ENCODE measurements at regions not wholly inside any gene's neighbourhood (a gene's known extent, or its start where the extent isn't known, plus 50 kb on each side); places are given as distances from the start of the nearest gene placed in this dataset.
"Not testable (repeated sequence)": the region's sequence is repeated elsewhere in the genome, so short reads cannot be mapped to it uniquely, and the experiment has no call there.

DNA sequence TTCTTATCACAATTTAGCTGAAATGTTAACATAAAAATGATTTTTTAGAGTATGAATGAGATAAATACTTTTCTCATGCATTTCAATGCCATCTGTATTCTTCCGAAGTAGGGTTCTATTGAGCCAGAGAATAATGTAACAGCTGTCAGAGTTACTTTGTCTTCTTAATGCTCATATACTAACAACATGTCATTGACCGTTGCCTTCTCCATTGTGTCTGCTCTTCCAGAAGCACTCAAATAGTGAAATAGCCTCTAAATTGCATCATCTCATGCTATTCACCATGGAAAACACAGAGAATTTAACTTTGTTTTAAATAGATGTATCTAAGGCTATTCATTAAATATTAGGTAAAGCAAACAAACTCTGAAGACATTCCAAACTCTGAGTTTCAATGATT, 1875.9 kb upstream of the CDH9 start:
- H3K27ac ChIP-seq, result no peak overlapping the region

DNA sequence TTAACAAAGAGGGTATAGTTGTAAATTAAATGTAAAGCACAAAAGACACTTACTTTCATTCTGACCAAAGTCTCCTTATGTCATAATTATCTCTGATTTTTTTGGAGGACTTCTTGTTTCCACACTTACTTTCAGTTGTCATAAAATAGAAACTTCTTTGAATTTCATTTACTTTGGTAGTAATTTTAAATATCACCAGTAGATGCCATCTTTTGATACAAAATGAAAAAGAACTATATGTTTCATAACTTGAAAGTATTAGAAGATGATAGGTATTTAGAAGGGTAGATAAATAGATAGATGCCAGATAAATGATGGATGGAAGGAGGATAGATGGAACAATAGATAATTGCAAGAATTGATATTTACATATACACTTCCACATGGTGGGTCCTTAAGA, 1865.3 kb upstream of the CDH9 start:
- Histone ChIP-seq H3K4me3 (no peak overlapping the region), H3K27ac (no peak overlapping the region)

More for the DNA sequence above, 1875.9 kb upstream of the CDH9 start:
- no peak overlapping the region for H3K4me3 ChIP-seq

DNA sequence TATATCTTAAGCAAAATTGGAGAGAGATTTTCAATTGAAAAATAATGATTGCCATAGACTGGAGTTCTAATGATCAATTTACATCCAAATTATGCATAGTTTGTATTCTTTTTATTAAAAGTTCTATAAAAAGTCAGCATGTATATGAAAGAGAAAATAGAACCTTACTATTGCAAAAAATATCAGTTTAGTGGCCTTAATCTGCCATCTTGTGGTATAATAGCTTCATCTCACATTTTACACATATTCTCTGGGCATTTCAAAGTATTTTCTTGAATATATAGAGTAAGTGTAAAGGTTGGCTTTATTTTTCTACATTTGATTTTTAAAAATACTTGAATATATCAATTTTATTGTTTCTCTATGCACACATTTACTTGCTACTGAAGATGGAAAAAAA, 1858.6 kb upstream of the CDH9 start:
- Histone ChIP-seq H3K4me3 (no peak overlapping the region), H3K27ac (no peak overlapping the region)

DNA sequence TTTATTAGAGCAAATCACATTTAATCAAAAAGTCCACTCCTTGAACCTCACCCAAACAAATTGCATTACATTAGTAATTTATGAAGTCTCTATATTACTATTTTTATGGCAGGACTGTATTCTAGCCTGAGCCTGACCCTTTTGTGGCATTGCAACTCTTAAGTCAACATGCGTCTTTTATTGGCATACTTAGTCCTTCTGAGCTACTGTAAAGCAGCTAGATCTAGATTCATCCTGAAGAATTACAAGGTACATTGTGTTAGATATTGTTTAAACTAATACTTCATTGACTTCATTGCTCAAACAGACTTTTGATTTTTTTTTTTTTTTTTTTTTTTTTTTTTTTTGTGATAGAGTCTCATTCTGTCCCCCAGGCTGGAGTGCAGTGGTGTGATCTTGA, 1842.5 kb upstream of the CDH9 start:
- H3K4me3 ChIP-seq, result no peak overlapping the region
- H3K27ac ChIP-seq, result no peak overlapping the region

DNA sequence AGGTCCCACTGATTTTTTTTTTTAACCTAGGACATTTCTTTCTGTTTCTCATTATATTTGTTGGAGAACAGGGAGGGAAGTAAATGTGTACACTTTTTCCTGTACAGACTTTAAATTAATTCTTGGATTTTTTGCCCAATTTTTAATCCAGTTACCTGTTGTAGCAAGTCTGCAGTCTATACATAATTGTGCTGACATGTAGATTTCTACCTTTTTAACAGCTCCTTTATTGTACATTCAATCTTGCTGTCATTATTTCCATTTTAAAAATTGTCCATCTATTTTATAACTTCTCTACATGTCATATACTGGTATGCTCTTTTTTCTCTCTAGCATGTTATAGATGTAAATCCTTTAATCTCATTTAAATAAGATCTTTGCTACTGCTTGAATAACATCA, 1838.7 kb upstream of the CDH9 start:
- no peak overlapping the region for H3K27ac ChIP-seq
- H3K4me3 ChIP-seq, result no peak overlapping the region

DNA sequence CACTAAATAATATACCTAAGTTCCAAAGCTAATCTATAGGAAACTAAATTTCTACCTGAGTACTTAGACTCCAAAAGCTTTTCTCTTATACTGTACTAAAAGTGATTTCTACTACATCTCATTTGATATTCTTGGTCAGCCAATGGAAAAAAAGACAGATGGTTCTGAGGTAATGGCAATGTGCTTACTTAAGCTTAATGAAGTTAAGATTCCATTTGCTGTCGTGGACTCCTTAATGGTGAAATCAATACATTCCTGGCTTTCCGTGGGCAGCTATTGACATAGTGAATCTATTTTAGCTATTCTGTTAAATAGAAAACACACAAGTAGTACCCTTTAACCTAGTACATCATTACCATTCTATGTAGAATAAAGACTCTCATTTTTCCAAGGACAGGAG, 1825.6 kb upstream of the CDH9 start:
- Histone ChIP-seq H3K27ac (no peak overlapping the region), H3K4me3 (no peak overlapping the region)

DNA sequence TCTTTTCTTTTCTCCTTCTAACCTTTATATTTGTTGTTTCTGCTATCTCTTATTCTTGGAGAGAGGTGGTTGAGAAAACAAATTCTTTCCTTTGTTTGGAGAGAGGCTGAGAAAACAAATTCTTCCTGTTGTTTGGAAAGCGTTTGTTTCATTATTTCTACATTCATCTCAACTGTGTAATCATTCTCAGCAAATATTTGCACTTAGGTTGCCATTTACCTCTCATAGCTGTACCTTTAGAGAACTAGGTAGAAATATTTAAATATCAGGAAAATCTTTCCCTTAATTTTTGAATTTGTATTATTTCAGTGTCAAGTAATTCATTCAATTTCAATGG, 1824.4 kb upstream of the CDH9 start:
- Histone ChIP-seq H3K27ac (no peak overlapping the region), H3K4me3 (no peak overlapping the region)

DNA sequence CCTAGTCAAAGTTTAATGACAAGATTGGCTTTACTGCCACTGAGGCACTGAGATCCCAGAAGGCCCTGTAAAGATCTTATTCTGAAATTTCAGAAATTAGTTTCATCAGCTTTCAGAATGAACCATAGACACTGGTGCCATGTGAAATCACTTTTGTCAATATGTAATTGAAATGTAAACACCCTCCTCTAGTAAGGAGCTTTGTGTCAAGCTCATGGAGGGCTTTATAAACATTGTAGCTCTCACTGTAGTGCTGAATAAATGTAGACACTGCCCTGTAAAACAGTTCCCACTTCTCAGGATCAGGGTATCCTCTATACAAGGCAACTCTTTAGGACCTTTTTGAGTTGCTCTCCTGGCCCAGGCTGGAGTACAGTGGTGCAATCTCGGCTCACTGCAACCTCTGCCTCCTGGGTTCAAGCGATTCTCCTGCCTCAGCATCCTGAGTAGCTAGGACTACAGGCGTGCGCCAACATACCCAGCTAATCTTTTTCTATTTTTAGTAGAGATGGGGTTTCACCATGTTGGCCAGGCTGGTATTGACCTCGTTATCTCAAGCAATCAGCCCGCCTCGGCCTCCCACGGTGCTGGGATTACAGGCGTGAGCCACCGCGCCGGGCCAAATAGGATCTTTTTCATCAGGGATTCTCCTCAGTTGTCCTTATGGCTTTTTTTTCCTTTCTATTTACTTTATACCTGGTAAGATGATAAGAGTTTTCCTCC, 1823.9 kb upstream of the CDH9 start:
- Histone ChIP-seq H3K4me3 (no peak overlapping the region), H3K27ac (no peak overlapping the region)

DNA sequence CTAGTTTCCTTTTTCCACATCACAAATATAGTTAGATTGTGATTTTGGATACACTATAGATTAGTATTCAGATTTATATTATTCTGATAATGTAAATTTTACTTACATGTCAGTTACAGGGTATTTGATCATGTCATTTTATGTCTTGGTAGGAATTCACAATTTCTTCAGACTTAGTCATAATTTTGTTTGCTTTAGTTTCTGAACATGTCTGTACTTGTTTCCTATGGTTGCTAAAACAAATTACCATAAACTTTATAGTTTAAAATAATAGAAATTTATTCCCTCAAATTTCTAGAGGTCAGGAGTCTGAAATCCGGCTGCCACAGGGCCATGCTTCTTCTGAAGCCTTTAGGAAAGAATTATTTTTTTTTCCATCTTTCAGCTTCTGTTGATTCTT, 1817.2 kb upstream of the CDH9 start:
- Histone ChIP-seq H3K27ac (no peak overlapping the region), H3K4me3 (no peak overlapping the region)

DNA sequence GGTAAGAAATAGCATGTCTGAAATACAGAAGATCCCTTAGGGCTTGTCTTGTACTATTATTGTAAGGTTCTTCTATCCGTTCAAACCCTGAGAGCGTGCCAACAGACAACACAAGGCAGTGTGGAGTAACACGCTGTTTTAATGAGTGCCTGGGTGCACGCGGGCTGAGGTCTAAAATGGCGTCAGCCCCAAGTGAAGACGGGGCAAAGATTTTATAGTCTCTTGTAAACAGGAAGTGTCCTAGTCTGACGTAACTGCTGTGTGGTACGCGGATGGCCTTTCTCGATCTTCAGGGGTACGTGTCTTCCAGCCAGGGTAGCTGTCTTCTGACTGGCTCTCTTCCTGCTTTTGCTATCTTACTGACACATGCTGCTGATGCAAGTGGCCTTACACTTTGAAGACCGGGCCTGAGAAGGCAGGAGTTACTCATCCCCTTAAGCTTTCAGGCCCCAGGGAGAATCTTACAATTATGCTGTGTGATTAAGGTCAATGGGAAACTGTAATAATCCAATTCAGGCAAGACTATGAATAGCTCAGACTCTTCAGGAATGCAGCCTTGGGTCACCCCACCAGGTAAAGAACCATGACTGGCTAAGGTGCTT, 1812.0 kb upstream of the CDH9 start:
- no peak overlapping the region for H3K4me3 ChIP-seq
- H3K27ac ChIP-seq, result no peak overlapping the region

DNA sequence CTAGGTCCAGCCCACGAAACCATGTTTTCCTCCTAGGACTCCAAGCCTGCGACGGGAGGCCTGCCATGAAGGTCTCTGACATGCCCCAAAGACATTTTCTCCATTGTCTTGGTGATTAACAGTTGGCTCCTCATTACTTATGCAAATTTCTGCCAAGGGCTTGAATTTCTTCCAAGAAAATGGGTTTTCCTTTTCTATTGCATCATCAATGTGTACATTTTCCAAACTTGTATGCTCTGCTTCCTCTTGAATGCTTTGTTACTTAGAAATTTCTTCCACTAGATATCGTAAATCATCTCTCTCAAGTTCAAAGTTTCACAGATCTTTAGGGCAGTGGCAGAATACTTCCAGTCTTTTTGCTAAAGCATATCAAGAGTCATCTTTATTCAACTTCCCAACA, 1792.7 kb upstream of the CDH9 start:
- Histone ChIP-seq H3K27ac (no peak overlapping the region), H3K4me3 (no peak overlapping the region)

DNA sequence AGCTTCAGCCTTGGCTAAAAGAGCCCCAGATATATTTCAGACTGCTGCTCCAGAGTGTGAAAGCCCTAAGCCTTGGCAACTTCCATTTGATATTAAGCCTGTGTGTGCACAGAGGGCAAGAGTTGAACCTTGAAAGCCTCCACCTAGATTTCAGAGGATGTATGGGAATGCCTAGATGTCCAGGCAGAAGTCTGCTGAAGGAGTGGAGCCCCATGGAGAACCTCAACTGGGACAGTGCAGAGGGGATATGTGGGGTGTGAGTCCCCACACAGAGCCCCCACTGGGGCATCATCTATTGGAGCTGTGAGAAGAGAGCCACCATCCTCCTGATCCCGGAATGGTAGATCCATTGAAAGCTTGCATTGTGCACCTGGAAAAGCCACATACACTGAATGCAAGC, 1784.8 kb upstream of the CDH9 start:
- H3K27ac ChIP-seq, result no peak overlapping the region
- no peak overlapping the region for H3K4me3 ChIP-seq

DNA sequence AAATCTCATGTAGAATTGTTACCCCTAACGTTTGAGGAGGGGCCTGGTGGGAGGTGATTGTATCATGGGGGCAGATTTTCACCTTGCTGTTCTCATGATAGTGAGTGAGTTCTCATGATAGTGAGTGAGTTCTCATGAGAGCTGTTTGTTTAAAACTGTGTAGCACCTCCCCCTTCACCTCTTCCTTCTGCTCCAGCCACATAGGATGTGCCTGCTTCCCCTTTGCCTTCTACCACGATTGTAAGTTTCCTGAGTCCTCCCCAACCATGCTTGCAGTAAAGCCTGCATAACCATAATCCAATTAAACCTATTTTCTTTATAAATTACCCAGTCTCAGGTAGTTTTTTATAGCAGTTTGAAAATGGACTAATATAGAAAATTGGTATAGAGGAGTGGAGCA, 1783.7 kb upstream of the CDH9 start:
- Histone ChIP-seq H3K4me3 (no peak overlapping the region), H3K27ac (no peak overlapping the region)

DNA sequence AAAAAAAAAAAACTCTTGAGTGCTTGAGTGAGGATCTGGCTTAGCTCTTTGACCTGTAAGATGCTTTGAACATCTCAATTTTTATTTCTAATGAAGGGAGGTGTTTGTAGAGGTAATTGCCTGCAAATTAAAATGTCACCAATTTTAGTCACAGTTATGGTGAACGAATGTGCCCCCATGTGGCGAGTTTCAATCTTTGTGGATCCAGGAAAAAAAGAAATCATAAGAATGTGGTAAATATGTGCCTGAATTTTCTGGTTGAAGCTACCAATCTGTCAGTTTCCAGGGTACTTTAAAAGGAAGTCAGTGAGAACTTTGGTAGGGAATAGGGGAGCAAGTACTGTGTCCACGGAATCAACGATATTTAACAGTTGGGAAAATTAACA, 1772.4 kb upstream of the CDH9 start:
- H3K4me3 ChIP-seq, result no peak overlapping the region
- H3K27ac ChIP-seq, result no peak overlapping the region

DNA sequence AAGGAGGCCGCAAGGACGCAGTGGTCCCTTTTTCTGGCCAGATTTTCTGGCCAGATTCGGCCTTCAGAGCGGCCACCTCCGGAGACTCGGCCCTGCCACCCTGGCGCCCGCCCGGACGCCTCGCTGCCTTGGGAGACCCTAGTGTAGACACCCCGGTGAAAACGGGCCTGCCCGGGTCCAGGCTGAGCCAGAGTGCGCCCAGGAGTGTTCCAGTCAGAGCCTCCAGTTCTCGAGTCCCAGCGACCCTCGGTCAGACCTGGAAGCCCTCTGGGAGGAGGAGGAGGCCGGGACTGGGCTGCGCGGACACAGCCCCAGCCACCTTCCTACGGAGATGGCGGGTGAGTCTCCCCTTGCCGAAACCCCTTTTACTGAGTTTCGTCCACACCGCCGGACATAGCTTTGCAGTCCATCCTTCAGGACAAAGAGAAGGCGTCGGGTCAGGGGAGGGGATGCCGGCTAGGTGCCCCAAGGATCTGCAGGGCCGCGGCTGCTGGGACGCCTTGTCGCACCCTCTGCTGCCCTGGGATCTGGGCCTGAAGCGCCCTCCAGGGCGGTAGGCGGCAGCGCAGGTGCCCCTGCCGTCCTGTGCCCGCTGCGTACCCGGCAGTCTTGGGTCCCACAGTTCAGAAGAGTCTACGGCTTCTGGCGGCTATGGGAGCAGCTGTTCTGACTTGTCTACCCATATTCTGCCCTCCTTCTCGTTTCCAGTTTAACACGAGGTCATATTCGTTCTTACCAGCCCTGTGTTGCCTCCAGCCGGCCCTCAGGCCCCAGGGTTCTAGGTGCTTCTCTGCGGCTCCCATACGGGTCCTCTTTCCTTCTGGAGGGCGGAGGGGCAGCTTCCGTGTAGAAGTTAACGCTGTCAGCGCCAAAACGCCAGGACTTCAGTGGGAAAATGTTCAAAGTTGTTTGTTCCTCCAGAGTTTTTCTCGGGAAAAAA, 1771.7 kb upstream of the CDH9 start:
- H3K27ac ChIP-seq, result no peak overlapping the region
- no peak overlapping the region for H3K4me3 ChIP-seq

DNA sequence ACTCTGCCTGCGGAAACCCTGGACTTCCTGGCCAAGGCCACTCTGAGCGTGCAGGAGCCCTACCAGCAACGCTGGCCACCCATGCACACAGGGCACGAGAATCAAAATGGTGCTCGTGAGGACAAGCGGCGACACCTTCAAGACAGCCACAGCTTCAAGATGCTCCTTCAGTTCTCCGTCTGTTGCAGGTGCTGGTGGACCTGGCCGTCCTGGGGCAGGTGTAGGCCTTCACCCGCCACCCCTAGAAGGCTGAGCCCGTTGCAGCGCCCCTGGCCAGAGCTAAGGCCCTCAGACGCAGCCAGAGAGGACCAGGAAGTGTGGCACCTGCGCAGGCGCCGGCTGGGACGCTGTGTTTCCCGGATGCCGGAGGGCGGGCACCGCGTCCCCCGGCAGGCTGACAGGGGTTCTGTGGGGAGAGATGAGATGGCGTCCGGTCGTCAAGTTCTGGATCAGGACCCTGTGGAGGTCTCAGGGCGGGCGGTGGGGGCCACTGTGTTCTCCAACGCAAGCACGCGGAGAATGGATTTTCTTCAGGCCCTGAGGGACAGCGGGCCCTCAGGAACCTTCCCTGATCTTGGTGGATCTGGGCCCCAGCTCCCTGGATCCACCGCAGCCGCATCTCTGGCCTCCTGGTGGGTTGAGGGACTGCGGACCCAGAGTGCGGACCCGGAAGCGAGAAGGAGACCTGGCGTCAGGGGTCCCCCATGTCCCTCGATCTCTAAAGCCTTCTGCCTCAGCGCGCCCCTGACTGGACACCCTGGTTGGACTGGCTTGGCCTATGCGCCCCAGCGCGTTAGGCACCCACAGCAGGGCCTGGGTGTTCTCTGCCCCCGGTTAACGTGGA, 1770.8 kb upstream of the CDH9 start:
- no peak overlapping the region for H3K27ac ChIP-seq
- H3K4me3 ChIP-seq, result no peak overlapping the region

DNA sequence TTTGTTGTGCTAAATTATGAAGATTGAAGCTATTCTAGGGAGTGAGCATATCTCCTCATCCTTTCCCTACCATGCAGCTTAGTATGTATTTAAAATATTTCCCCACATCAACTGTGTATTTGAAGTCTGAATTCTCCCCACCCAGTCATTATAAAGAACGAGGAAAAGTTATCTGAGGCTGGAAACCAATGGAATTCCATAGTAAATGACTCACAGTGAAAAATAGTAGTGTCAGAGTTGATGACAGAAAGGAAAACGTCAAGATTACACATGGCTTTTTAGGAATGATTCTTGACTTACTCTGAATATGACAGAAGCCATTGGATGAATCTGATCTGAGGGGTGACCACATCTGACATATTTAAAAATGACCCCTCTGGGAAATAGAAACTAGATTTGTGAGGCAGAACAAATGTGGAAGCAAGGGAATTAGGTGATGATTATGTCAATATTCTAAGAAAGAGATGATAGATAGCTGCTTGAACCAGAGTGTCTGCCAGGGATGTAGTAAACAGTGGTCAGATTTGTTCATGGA, 1768.9 kb upstream of the CDH9 start:
- H3K4me3 ChIP-seq, result no peak overlapping the region
- no peak overlapping the region for H3K27ac ChIP-seq

DNA sequence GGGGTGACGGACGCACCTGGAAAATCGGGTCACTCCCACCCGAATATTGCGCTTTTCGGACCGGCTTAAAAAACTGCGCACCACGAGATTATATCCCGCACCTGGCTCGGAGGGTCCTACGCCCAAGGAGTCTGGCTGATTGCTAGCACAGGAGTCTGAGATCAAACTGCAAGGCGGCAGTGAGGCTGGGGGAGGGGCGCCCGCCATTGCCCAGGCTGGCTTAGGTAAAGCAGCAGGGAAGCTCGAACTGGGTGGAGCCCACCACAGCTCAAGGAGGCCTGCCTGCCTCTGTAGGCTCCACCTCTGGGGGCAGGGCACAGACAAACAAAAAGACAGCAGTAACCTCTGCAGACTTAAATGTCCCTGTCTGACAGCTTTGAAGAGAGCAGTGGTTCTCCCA, 1760.6 kb upstream of the CDH9 start:
- H3K4me3 ChIP-seq, result not testable (repeated sequence)

DNA sequence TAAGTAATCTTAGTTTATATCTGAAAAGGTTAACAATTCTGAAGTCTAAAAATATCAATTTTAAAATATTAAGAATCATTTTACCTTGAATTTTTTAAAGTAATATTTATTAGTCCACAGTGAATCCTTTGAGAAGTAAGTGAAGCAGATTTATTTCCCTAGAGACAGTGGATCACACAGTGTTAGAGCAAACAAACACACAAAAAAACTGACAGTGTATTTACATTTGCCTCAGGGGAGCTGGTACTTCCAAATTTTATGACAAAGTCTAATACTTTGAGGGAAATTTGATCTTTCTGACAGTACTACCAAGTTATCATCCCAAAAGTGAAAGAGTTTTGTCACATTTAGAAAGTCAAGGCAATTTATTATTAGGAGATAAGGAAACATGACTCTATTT, 1750.6 kb upstream of the CDH9 start:
- H3K27ac ChIP-seq, result no peak overlapping the region

More for the DNA sequence above, 1760.6 kb upstream of the CDH9 start:
- H3K27ac ChIP-seq, result not testable (repeated sequence)

More for the DNA sequence above, 1750.6 kb upstream of the CDH9 start:
- H3K4me3 ChIP-seq, result no peak overlapping the region

Measured in skin epidermis (tissue), 12 donors.